Keratinocyte (primary cell): ENCODE measurements at regions not wholly inside any gene's neighbourhood (a gene's known extent, or its start where the extent isn't known, plus 50 kb on each side); places are given as distances from the start of the nearest gene placed in this dataset.

Experiments
- CTCF ChIP-seq, 3 experiments: IDR thresholded peaks in 1 of 3; conservative IDR thresholded peaks in 1 of 3; optimal IDR thresholded peaks in 1 of 3; 2 replicates in 2 of 3; 3 replicates in 1 of 3; pipeline versions ENCODE3 to v1.5.1; 2011; ENCODE audit warnings: low read length in 3 of 3, mild to moderate bottlenecking in 3 of 3, moderate library complexity in 2 of 3, control low read depth in 1 of 3, inconsistent platforms in 1 of 3; ENCODE audit not compliant: insufficient read depth in 2 of 3; ENCODE audit errors: extremely low read depth in 1 of 3
- EZH2 ChIP-seq: IDR thresholded peaks from one replicate; pipeline ENCODE4 v1.6.1; 2012; ENCODE audit warnings: inconsistent platforms, mild to moderate bottlenecking, low read length, moderate library complexity

- TF ChIP-seq CTCF (optimal IDR thresholded peaks at IDR 0.05 in 1 of 3, IDR thresholded peaks at IDR 0.05 in 1 of 3, conservative IDR thresholded peaks at IDR 0.05 in 1 of 3; ENCODE audit: extremely low read depth in 1 of 3, insufficient read depth in 2 of 3, low read length in 3 of 3) (no peak), EZH2 (no peak)
These were observed 166.2 kb downstream of the TRIM43 start for GRCh38 chr2:95757988-95758387.
